Psoas muscle (tissue), 7 donors: ENCODE measurements at regions not wholly inside any gene's neighbourhood (a gene's known extent, or its start where the extent isn't known, plus 50 kb on each side); places are given as distances from the start of the nearest gene placed in this dataset.

Experiments
- ATAC-seq, 4 donors: fragments of 200-7000 bp; cut with Tn5 transposase; one replicate each; pipeline ENCODE4 v1.9.1; 2020; ENCODE audit warnings: moderate library complexity in 3 of 4, mild to moderate bottlenecking in 2 of 4
- DNase-seq, 2 donors: peaks; one replicate each; pipeline ENCODE4 v3.0.0-alpha.2; 2020
- H3K27ac ChIP-seq: fragments of 200-600 bp; one replicate; pipeline ENCODE4 v1.8.0; 2022
- H3K27me3 ChIP-seq, 3 donors: fragments of 200-600 bp in 1 of 3; one replicate each; pipeline versions ENCODE4 v1.6.1 to v1.8.0; 2013 to 2022; ENCODE audit warnings: low read length in 2 of 3, mild to moderate bottlenecking in 2 of 3, moderate library complexity in 1 of 3; ENCODE audit not compliant: insufficient read depth in 3 of 3
- H3K36me3 ChIP-seq, 2 donors: fragments of 200-600 bp in 1 of 2; one replicate each; pipeline versions ENCODE4 v1.6.1 to v1.8.0; 2013 to 2022; ENCODE audit warnings: low read depth in 1 of 2, mild to moderate bottlenecking in 1 of 2, moderate library complexity in 1 of 2; ENCODE audit not compliant: insufficient read depth in 1 of 2
- H3K4me1 ChIP-seq: fragments of 200-600 bp; one replicate; pipeline ENCODE4 v1.8.0; 2022
- H3K4me3 ChIP-seq: fragments of 200-600 bp; one replicate; pipeline ENCODE4 v1.8.0; 2022; ENCODE audit warnings: mild to moderate bottlenecking
- H3K9me3 ChIP-seq: fragments of 200-600 bp; one replicate; pipeline ENCODE4 v1.8.0; 2022
- CTCF ChIP-seq: fragments of 200-600 bp; IDR thresholded peaks from one replicate; pipeline ENCODE4 v1.8.0; 2022; ENCODE audit warnings: antibody characterized with exemption
- WGBS, 3 donors: extraction: QIAGEN DNeasy Blood & Tissue Kit; methylation state at CpG; one replicate each; pipeline versions ENCODE4 v1.1.6 to v1.1.7; 2013; 5-methylcytosine and 5-hydroxymethylcytosine counted together
- intact Hi-C, 2 donors: fragments of 100-400 bp; cut with DNase I; formaldehyde crosslinking; loops; one replicate each; pipeline versions ENCODE4 v1.11.0 to v1.14.2; 2022
- donor health status: healthy with polysubstance abuse.
- donor health status: DM: no; HTN: no; CAD: no; lungs with moderate emphysema.
- donor health status: Bipolar disorder and iron deficiency.
- donor health status: healthy.
- donor health status: DM: yes; HTN: yes; CAD: no.
- donor health status: DM: no; HTN: no; CAD: no.
- donor health status: DM: yes; HTN: yes; CAD: no.

GRCh38 chr4:182074810-182075209, 168.4 kb upstream of the TENM3 start:
- intact Hi-C loops: no loop called here
- 21 to 35% (median 24%) methylated on average over 6 of the region's 6 CpGs for WGBS, 3 donors
- ATAC-seq (no peak), DNase-seq (no peak)
- Histone ChIP-seq H3K9me3 (no peaks in the 10 kb centered on the region), H3K36me3 (no peaks in the 10 kb centered on the region), H3K27ac (no peak overlapping the region), H3K4me3 (no peak overlapping the region), H3K4me1 (no peaks in the 10 kb centered on the region), H3K27me3 (no peaks in the 10 kb centered on the region)
- no peak for TF ChIP-seq CTCF

- ATAC-seq: no peak
- intact Hi-C loops: no loop called here
Observed at GRCh38 chr4:182082910-182083309, 160.3 kb upstream of the TENM3 start.

GRCh38 chr4:182083671-182084410, 159.4 kb upstream of the TENM3 start:
- no peak for ATAC-seq
- WGBS, 3 donors: 46 to 60% (median 52%) methylated on average over 8 of the region's 8 CpGs
- Histone ChIP-seq H3K9me3 (no peaks in the 10 kb centered on the region), H3K36me3 (no peaks in the 10 kb centered on the region), H3K4me3 (no peak overlapping the region), H3K27me3 (no peaks in the 10 kb centered on the region), H3K4me1 (no peaks in the 10 kb centered on the region), H3K27ac (no peak overlapping the region)
- intact Hi-C loops: no loop called here
- TF ChIP-seq CTCF: no peak
- DNase-seq: no peak

More at GRCh38 chr4:182082910-182083309, 160.3 kb upstream of the TENM3 start:
- no peak overlapping the region for H3K27ac ChIP-seq
- H3K4me1 ChIP-seq: no peaks in the 10 kb centered on the region
- no peaks in the 10 kb centered on the region for H3K27me3 ChIP-seq
- TF ChIP-seq CTCF: no peak
- DNase-seq: no peak
- H3K36me3 ChIP-seq: no peaks in the 10 kb centered on the region
- no peak overlapping the region for H3K4me3 ChIP-seq
- no peaks in the 10 kb centered on the region for H3K9me3 ChIP-seq

- no peak for TF ChIP-seq CTCF
- DNase-seq (no peak), ATAC-seq (no peak)
- Histone ChIP-seq H3K27me3 (no peaks in the 10 kb centered on the region), H3K4me3 (no peak overlapping the region), H3K9me3 (no peaks in the 10 kb centered on the region), H3K36me3 (no peaks in the 10 kb centered on the region), H3K4me1 (no peaks in the 10 kb centered on the region), H3K27ac (no peak overlapping the region)
- intact Hi-C loops: no loop called here
- 45 to 47% (median 46%) methylated on average over 4 of the region's 4 CpGs for WGBS, 3 donors
Observed at GRCh38 chr4:182085051-182085480, 158.1 kb upstream of the TENM3 start.

- WGBS, 3 donors: 81 to 84% (median 84%) methylated on average over 2 of the region's 2 CpGs
- TF ChIP-seq CTCF: no peak
- Histone ChIP-seq H3K4me3 (no peak overlapping the region), H3K27me3 (no peaks in the 10 kb centered on the region), H3K27ac (no peak overlapping the region), H3K9me3 (no peaks in the 10 kb centered on the region), H3K36me3 (no peaks in the 10 kb centered on the region), H3K4me1 (no peaks in the 10 kb centered on the region)
- no peak for DNase-seq
- ATAC-seq: no peak
- intact Hi-C loops: no loop called here
Observed at GRCh38 chr4:182089326-182089725, 153.9 kb upstream of the TENM3 start.
